RPMI8226 (cell line): ENCODE measurements at regions not wholly inside any gene's neighbourhood (a gene's known extent, or its start where the extent isn't known, plus 50 kb on each side); places are given as distances from the start of the nearest gene placed in this dataset.

ENCODE experiments used
- DNase-seq: peaks from one replicate; pipeline ENCODE4 v3.0.0-alpha.2; 2015

DNA sequence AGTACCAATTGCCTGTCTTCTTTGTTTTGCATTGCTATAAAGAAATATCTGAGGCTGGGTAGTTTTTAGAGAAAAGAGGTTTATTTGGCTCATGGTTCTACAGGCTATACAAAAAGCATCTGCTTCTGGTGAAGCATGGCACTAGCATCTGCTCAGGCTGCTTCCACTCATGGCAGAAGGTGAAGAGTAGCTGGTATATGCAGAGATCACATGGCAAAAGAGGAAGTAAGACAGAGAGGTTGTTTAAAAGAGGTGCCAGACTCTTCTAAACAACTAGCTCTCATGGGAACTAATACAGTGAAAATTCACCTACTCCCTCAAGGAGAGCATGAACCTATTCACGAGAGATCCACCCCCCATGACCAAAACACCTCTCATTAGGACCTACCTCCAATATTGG, 56.7 kb upstream of the GUCA2B start:
- no peak for DNase-seq

- DNase-seq, result no peak
Measured at GRCh38 chr1:42089246-42089645, 64.0 kb upstream of the GUCA2B start.

GRCh38 chr1:42086146-42086545, 67.1 kb upstream of the GUCA2B start:
- DNase-seq, result no peak

DNA sequence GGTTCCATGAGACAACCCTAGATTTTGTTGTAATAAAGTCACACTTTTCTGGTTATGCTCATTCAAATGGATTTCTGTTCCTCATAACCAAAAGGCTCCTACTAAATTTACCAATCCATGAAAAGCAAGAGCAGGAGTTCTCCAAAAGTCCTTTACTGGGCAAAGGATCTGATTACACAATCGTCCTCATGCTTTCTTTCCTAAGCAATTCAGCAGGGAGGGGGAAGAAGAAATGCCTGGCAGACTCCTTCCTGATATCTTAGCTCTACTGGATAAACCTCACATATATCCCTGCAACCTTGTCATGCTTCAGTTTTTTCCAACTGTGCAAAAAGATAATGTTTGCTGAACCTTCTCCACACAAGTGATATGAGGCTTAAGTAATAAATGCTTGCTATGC, 67.6 kb upstream of the GUCA2B start:
- DNase-seq, result no peak

DNA sequence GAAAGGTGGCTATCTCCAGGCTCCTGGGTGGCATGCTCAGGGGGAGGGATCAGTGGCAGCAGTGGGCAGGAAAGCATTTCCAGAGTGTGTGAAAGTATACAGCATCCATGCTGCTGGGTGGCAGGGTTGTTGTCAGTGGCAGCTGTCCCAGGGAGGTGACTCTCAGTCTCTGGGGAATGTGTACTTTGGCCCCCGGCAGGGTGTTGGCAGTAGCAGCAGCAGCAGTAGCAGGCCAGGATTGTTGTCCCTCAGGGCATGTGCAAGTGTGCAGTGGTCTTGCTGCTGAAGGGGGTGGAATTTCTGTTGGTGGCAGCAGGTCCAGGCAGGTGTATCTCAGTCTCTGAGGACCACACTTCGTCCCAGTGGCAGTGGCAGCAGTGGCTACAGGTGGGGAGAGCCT, 71.7 kb upstream of the GUCA2B start:
- DNase-seq, result no peak

GRCh38 chr1:42075179-42075578, 78.0 kb upstream of the GUCA2B start:
- no peak for DNase-seq

DNA sequence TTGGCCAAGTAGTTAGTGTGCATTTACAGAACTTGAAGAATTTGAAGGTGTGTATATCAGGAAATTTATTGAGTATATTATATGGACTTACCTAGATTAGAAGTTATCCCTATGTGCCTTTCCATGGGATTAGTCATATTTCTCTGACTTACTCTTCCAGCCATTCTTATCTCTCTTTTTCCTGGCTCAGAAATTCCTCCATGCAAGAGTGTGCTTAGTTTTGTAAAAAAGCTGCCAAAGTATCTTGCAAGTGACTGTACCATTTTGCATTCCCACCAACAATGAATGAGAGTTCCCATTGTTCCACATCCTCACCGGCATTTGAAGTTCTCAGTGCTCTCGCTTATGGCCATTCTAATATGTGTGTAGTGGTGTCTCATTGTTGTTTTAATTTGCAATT, 82.2 kb upstream of the GUCA2B start:
- no peak for DNase-seq

DNA sequence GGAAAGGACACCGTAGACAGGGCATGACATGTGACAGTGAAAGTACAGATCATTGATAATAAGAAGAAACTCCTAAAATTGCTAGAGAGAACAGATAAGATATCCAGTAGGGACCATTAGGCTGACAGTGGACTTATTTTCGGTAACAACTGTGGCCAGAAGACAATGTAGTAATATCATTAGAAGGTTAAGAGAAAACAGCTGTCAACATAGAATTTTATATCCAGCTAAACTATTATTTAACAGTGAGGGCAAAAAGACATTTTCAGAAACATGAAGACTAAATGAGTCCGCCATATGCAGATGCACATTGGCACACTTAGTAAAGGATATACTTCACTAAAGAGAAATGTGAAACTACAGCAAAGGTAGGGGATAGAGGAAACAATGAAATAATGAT, 95.4 kb upstream of the GUCA2B start:
- no peak for DNase-seq

- no peak for DNase-seq
Measured at GRCh38 chr1:42056460-42056859, 96.8 kb upstream of the GUCA2B start.

DNA sequence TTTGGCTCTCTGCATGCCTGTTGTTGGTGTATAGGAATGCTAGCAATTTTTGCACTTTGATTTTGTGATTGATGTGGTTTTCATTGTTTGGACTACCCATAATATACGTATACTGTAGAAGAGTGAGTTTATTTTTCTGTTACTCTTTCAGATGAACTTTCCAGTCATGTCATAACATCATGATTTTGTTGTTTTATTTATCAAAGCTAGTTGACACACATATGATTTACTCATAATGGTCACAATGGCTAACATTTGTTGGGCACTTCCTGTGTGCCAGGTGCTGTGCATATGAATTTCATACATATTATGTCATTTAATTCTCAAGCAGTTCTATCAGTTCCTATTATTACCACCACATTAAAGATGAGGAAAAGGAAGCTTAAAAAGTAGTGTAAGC, 98.1 kb upstream of the GUCA2B start:
- DNase-seq, result no peak

DNA sequence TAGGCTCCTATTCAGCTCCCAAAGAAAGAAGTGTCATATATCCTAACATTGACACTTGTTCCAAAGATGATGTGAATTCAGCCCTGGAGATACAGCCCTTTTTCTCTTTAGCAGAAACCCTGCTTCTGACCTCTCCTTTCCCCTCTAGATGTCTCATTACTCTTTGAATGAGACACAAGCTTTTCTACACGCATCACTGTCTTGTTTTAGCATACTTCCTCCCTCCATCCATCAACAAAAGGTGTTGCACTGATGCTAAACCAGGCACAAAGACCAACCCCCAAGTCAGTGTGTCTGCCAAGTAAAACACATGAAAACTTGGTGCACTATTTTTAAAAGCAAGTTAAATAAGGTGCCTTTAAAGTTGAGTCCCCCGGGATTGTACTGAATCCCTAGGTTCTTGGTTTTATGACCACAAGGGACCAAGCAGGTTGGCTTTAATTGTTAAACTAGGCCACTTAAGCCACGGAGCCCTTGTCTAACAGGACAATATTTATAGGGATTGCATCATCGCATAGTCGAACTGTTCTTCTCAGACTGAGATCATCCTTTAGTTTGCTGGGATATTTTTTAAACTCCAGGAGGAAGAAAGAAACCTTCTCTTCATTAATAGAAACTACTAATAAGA, 101.0 kb upstream of the GUCA2B start:
- no peak for DNase-seq

DNA sequence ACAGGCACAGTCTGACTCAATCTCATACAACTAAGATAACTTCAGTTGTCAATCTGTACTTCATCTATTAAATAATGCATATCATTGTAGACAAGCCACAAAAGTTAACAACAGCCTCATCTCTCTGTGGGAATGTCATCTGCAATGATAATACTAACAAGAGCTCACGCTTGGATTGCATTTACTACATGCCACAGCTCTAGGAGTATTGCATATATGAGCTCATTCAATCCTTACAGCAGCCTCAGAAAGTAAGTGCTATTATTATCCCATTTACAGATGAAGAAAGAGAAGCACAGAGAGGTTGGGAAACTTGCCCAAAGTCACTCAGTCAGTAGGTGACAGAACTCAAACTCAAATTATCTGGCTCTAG, 105.7 kb upstream of the GUCA2B start:
- DNase-seq, result no peak

DNA sequence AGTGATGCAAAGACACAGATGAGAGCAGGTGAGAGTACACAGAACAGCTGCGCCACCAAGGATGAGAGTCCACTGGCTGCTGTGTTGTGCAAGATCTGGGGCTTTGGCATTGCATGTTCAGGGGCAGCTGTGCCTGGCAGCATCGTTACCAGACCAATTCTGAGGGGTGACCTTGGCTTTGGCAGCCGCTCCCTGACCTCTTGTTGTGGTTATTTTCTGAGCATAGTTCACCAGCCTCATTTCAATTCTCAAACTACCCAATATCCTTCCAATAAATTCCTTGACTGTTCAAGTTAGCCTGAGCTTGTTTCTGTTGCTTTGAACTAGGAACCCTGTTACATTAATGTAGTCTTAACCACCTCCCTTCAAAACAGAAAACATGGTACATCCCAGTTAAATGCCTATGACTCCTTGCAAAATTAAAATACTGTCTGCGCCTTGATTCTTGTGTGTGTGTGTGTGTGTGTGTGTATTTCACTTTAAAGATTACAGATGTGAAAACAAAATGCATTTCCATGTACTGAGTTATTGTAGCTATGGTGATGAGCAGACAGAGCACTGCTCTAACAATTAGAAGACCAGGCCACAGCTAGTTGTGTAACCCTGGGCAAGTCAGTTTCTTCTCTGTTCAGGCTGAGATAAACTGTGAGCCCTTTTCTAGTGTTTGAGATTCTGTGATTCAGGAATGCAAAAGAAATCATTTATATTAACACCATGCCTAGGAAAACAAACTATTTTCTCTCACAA, 106.3 kb upstream of the GUCA2B start:
- DNase-seq, result no peak

DNA sequence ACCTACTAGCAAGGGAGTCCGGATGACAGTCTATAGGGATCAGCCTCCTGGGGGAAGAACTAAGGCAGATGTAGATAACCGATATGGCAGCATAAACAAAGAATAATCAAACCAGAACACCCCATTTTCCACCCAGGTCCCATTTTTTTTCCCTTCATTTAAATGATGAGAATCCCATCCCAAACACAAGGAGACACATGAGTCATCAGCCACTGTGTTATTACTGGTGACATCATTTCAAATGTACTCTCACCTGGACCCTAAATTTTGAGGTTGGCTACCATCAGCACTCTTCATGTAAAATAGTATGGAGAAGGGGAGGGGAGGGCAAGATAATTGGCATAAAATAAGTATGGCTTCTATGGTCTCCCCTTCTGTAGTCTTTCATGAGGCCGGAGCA, 108.9 kb upstream of the GUCA2B start:
- no peak for DNase-seq

- no peak for DNase-seq
Measured at GRCh38 chr1:42043811-42044210, 109.4 kb upstream of the GUCA2B start.

- DNase-seq, result no peak
Measured at GRCh38 chr1:42043182-42043581, 110.0 kb upstream of the GUCA2B start.

GRCh38 chr1:42041031-42041430, 112.2 kb upstream of the GUCA2B start:
- DNase-seq, result no peak

DNA sequence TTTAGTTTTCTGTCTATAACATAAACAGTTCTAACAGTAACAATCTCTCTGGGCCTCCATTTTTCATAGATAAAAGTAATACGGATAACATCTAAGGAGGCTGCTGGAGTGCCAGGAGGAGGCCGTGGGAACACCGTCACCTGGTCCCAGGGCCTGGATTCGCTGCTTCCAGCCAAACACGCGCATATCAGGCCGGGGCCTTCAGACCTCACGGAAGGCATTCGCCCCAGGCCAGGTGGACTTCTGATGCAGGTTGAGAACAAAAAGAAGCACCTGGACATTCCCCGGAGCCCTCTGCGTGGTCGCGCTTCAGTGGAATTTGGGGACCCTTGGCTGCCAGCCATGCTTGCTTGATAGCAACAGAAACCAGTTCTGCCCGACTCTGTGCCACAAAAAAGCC, 113.1 kb upstream of the GUCA2B start:
- no peak for DNase-seq

- DNase-seq, result no peak
Measured at GRCh38 chr1:42038261-42038660, 114.9 kb upstream of the GUCA2B start.

DNA sequence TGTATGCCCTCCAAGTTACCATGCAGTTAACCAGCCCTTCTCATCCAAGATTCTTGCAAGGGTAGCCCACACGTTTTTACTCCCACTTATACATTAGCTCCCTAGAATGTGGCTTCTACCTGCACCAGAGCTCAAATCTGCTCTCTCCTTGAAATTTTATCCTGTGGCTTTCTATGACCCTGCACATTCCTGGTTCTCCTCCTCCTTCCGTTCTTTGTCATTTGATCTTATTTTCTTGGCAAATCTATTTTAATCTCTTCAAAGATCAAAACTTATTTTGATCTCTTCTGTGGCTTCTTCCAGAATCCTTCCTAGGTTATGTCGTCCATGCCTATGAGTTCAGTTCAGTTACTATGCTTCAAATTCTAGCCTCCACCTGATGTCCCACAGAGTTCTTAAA, 115.6 kb upstream of the GUCA2B start:
- DNase-seq, result no peak

DNA sequence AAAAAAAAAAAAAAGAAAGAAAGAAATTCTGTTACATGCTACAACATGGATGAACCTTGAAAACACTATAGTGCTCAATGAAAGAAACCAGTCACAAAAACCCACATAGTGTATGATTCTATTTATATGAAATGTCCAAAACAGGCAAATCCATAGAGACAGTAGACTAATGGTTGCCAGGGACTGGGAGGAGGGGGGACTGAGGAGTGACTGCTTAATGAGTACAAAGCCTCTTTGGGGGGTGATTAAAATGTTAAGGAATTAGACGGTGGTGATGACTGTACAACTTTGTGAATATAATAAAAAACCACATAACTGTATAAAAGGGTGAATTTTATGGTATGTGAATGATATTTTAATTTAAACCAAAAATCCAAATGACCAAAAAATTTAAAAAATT, 116.0 kb upstream of the GUCA2B start:
- DNase-seq, result no peak

DNA sequence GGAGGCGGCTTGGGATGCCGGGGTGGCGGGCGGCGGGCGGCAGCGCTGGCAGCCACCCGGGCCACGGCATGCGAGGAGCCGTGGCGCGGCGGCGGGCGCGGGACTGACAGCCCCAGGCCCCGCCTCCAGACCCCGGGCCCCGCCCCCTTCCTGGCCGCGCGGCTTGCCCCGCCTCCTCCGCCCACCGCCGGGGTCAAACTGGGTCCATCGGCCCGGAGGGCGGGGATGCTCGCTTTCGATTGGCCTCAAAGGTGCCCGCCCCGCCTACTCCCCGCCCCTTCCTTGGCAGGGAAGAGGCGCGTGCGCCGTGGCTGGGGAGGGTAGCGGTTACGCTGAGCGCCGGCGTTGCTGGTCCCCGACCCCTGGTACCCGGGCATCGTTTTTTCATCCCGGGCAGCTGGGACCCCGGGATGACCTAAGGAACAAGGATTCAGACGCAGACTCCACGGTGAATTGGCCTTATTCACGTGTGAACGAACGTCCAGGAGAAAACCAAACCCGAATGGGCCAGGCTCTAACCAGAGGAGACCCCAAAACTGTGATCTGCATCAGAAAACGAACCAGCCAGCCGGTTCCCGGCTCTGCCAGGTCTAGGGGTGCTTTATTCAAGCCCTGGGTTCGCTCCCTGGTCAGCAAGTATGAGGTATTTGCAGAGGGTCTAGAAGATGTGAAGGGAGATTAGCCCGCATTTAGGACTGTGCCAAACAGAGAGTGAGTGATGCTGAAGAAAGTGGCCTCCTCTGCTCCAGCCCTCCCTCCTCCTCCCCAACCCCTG, 117.2 kb upstream of the GUCA2B start:
- peak; percentile 98 for DNase-seq

DNA sequence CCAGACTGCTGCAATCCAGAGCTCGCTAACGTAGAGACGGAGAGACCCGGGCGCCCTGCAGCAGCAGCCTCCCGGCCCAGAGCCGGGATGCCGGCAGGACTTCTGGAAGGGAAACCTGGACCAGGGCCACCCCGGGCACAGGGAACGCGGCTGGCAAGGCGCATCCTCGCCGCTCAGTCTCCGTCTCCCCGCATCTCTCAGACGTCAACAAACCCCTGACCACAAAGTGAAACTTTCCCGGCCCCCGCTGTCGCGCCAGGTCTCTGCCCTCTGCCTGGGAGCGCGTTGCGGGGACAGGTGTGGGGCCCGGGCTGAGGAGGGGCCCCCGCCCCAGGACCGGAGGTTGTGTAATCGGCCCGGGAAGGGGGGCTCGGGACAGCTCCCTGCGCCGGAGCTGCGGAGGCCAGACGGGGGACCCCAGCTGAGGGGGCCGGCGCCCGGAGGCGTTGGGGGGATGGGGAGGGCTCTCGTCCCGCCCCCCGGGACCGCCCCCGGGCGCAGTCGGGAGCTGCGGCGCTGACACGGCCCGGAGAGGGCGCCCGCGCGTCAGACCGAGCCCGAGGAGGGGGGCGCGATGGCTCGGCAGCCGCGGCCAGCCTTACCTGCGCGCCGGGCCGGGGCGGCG, 116.6 kb upstream of the HIVEP3 start:
- DNase-seq, result peak; percentile 79

DNA sequence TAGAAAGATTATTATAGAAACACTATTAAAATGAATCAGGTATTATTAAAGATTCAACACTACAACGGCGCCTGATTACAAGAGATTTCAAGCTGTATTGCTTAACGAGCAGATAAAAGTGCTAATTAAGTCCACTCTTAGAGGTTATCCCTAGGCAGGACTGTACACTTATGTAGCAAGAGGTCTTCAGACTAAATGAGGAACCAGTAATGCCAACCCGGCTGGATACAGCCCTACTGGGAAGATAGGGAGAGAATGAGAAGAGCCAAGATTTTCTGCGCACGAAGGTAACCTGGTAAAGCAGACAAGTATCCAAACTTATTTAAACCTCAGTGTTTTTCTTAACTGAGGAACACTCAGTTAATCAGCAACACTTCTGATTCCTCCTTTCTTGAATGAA, 115.7 kb upstream of the HIVEP3 start:
- no peak for DNase-seq
